ENCODE measurements at regions not wholly inside any gene's neighbourhood (a gene's known extent, or its start where the extent isn't known, plus 50 kb on each side); places are given as distances from the start of the nearest gene placed in this dataset.
"Not testable (repeated sequence)": the region's sequence is repeated elsewhere in the genome, so short reads cannot be mapped to it uniquely, and the experiment has no call there.

DNA sequence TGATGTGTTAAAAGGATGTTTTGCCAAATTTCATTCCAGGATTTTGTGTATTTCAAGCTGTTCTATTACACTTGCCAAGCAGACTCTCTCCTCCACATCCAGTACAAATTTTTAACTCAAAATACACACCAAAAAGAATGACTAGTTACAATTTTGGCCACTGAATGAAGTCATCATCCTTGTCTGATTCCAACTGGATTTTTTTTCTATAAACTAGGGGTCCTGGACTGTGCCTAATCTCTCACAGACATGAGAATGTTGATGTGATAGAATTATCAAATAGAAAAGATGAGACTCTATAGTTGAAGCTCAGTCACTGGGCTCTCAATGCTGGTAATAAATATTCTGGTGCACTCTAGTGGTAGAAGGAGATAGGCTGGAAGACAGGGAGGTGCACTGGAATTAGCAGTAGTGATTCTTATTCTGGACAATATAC, 85.8 kb downstream of the FANCF start:
- H3K4me1 ChIP-seq: no peaks in the 10 kb centered on the region
- no peaks in the 10 kb centered on the region for H3K36me3 ChIP-seq
- intact Hi-C loops (cut with DNase I; ENCODE audit: low total_unique reads): no loop called here
- no peak for DNase-seq (ENCODE audit: low spot score in 2 of 2)
- H3K9me3 ChIP-seq: no peaks in the 10 kb centered on the region
- no peak overlapping the region for H3K27ac ChIP-seq
- no peaks in the 10 kb centered on the region for H3K27me3 ChIP-seq
- no peak for TF ChIP-seq POLR2A (IDR thresholded peaks at IDR 0.05)
- TF ChIP-seq, protein P1, sequence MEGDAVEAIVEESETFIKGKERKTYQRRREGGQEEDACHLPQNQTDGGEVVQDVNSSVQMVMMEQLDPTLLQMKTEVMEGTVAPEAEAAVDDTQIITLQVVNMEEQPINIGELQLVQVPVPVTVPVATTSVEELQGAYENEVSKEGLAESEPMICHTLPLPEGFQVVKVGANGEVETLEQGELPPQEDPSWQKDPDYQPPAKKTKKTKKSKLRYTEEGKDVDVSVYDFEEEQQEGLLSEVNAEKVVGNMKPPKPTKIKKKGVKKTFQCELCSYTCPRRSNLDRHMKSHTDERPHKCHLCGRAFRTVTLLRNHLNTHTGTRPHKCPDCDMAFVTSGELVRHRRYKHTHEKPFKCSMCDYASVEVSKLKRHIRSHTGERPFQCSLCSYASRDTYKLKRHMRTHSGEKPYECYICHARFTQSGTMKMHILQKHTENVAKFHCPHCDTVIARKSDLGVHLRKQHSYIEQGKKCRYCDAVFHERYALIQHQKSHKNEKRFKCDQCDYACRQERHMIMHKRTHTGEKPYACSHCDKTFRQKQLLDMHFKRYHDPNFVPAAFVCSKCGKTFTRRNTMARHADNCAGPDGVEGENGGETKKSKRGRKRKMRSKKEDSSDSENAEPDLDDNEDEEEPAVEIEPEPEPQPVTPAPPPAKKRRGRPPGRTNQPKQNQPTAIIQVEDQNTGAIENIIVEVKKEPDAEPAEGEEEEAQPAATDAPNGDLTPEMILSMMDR (IDR thresholded peaks at IDR 0.05): peak in 1 of 3 donors; percentile 37
- H3K4me3 ChIP-seq: no peak overlapping the region

DNA sequence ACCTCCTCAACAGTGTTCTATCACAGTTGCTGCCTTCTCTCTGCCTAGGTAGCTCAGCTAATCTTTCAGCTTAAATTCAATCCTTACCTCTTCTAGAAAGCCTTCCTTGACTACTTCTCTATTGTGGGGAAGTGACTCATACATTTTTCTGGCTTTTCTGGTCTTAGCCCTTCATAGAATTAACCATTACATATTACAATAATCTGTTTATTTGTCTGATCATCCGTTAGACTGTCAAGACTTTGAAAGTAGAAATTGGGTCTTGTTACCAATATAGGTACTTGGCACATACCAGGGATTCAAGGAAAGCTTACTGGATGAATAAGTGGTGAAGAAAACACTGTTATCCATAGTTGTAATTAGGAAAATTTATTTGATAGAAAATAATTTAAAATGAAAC, 89.6 kb downstream of the FANCF start:
- TF ChIP-seq POLR2A (IDR thresholded peaks at IDR 0.05) (no peak), POLR2AphosphoS5 (IDR thresholded peaks at IDR 0.05) (no peak)
- TF ChIP-seq, protein P1 (IDR thresholded peaks at IDR 0.05): no peak

DNA sequence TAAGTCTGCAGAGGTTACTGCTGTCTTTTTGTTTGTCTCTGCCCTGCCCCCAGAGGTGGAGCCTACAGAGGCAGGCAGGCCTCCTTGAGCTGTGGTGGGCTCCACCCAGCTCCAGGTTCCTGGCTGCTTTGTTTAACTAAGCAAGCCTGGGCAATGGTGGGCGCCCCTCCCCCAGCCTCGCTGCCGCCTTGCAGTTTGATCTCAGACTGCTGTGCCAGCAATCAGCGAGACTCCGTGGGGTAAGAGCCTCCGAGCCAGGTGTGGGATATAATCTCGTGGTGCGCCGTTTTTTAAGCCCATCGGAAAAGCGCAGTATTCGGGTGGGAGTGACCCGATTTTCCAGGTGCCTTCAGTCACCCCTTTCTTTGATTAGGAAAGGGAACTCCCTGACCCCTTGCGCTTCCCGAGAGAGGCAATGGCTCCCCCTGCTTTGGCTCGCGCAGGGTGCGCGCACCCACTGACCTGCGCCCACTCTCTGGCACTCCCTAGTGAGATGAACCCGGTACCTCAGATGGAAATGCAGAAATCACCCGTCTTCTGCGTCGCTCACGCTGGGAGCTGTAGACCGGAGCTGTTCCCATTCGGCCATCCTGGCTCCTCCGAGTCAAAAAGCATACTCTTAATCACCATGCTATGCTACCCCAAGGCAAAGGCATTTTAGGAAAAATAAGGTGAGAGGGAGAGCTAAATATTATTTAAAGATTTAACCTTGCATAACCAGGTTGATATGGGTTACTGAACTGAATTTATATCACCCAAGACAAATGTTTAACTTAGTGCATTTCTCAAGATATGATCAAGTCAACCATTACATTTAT, 96.8 kb downstream of the FANCF start:
- H3K4me3 ChIP-seq; H3K27ac ChIP-seq; H3K27me3 ChIP-seq; H3K36me3 ChIP-seq; intact Hi-C loops (cut with DNase I; ENCODE audit: low total_unique reads); DNase-seq (ENCODE audit: low spot score in 2 of 2); H3K9me3 ChIP-seq; H3K4me1 ChIP-seq: not testable (repeated sequence)

More for the DNA sequence above, 89.6 kb downstream of the FANCF start:
- Histone ChIP-seq H3K4me3 (no peak overlapping the region), H3K27me3 (no peaks in the 10 kb centered on the region), H3K4me1 (no peaks in the 10 kb centered on the region), H3K27ac (no peak overlapping the region), H3K9me3 (no peaks in the 10 kb centered on the region), H3K36me3 (no peaks in the 10 kb centered on the region)
- intact Hi-C loops (cut with DNase I; ENCODE audit: low total_unique reads): no loop called here
- no peak for DNase-seq (ENCODE audit: low spot score in 2 of 2)

DNA sequence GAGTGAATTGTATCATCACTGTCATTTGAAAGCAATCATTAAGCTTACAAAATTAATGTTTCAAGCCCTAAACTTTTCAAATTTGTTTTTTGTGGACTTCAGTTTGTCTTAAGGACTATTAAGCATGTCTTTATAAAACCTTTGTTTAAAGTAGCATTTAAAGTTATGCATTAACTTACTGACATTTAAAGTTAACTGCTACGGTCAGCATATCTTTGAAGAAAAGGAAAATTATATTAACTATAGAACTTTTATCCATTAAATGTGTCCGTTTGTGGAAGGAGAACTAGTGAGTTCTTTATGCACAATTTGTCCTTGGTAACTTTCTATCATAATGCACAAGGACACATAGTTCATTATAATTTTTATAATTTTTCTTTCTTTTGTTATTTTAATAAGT, 103.4 kb downstream of the FANCF start:
- no peak for DNase-seq (ENCODE audit: low spot score in 2 of 2)
- H3K4me1 ChIP-seq: no peaks in the 10 kb centered on the region
- H3K27me3 ChIP-seq: no peaks in the 10 kb centered on the region
- intact Hi-C loops (cut with DNase I; ENCODE audit: low total_unique reads): no loop called here
- no peaks in the 10 kb centered on the region for H3K9me3 ChIP-seq
- TF ChIP-seq, protein P1 (IDR thresholded peaks at IDR 0.05): no peak
- TF ChIP-seq POLR2AphosphoS5 (IDR thresholded peaks at IDR 0.05): no peak
- TF ChIP-seq POLR2A (IDR thresholded peaks at IDR 0.05): no peak
- H3K4me3 ChIP-seq: no peak overlapping the region
- H3K36me3 ChIP-seq: no peaks in the 10 kb centered on the region
- no peak overlapping the region for H3K27ac ChIP-seq

DNA sequence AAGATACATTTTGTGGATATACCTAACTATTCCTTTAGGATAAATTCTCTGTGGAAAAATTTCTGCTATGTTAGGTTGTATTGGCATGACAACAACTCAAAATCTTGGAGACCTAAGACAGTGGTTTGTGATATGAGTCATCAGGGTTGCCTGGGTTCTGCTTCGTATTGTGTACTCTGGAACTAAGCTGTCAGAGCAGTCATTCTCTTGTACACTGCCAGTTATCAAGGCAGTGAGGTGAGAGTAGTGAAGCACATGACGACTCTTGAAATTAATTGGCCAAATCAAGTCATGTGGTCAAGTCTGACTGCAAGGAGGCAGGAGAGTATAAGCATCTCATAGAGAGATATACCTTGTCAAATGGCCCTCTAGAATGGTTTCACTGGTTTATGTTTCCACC, 104.4 kb downstream of the FANCF start:
- H3K27me3 ChIP-seq: no peaks in the 10 kb centered on the region
- TF ChIP-seq POLR2AphosphoS5 (IDR thresholded peaks at IDR 0.05) (no peak), POLR2A (IDR thresholded peaks at IDR 0.05) (no peak)
- TF ChIP-seq, protein P1 (IDR thresholded peaks at IDR 0.05): no peak
- no peak overlapping the region for H3K4me3 ChIP-seq
- no peaks in the 10 kb centered on the region for H3K9me3 ChIP-seq
- no peak for DNase-seq (ENCODE audit: low spot score in 2 of 2)
- no peaks in the 10 kb centered on the region for H3K4me1 ChIP-seq
- H3K36me3 ChIP-seq: no peaks in the 10 kb centered on the region
- H3K27ac ChIP-seq: no peak overlapping the region
- intact Hi-C loops (cut with DNase I; ENCODE audit: low total_unique reads): no loop called here
